ENCODE measurements at regions not wholly inside any gene's neighbourhood (a gene's known extent, or its start where the extent isn't known, plus 50 kb on each side); places are given as distances from the start of the nearest gene placed in this dataset.
"Not testable (repeated sequence)": the region's sequence is repeated elsewhere in the genome, so short reads cannot be mapped to it uniquely, and the experiment has no call there.

DNA sequence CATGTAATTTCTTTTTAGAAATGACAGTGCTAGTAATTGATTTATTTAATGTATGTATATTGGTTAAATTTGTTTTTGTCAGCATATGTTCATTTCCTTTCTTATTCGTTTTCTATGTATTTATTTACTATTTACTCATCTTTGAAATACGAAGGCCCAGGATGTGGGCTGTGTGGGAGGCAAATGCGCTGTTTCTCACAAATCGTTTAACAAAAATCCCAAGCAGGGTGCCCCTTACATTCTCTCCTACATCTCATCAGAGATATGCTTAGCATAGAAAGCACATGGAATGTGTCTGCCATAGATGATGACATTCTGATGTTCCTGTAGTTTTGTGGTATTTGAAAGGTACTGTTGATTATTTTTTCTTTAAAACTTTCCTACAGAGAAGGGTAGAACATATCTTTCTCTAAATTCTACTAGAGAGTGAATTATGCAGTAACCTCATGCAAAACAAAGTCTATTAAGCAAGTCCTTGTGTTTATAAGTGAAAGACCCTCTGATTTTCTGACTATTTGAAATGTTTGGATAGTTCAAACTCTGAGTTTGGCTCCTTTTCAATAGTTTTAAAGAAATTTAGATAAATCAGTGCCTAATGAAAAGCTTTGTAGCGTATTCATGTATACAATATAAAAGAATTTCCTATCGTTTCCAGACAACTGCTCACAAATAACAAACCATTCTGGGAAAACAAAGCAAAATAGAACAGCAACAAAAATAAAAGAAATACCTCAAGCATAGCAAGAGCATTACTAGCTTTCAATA is 111.1 kb upstream of the VGLL3 start:
- no peak for DNase-seq (ENCODE audit: low spot score)

DNA sequence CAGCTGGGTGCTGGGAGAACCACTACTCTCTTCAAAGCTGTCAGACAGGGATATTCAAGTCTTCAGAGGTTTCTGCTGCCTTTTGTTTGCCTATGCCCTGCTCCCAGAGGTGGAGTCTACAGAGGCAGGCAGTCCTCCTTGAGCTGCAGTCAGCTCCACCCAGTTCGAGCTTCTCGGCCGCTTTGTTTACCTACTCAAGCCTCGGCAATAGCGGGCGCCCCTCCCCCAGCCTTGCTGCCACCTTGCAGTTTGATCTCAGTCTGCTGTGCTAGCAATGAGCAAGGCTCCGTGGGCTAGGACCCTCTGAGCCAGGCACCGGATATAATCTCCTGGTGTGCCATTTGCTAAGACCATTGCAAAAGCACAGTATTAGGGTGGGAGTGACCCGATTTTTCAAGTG is 106.8 kb upstream of the VGLL3 start:
- DNase-seq (ENCODE audit: low spot score) = not testable (repeated sequence)

DNA sequence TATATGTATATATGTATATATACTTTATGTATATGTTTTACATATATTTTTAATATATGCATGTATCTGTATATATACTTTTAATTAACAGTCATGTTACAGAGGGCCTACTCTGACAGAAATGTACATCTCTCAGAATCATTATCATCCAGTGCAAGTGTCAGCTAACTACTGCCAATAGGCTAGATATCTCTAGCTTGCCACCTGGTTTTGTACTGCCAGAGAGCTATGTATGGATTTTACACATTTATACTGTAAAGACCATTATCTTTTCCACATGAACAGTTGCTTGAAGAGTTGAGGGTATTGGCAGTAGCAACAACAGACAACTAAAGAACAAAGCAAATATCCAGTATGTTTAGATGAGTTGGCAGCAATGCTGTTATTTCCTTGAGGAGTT is 99.7 kb upstream of the VGLL3 start:
- DNase-seq (ENCODE audit: low spot score) = no peak

DNA sequence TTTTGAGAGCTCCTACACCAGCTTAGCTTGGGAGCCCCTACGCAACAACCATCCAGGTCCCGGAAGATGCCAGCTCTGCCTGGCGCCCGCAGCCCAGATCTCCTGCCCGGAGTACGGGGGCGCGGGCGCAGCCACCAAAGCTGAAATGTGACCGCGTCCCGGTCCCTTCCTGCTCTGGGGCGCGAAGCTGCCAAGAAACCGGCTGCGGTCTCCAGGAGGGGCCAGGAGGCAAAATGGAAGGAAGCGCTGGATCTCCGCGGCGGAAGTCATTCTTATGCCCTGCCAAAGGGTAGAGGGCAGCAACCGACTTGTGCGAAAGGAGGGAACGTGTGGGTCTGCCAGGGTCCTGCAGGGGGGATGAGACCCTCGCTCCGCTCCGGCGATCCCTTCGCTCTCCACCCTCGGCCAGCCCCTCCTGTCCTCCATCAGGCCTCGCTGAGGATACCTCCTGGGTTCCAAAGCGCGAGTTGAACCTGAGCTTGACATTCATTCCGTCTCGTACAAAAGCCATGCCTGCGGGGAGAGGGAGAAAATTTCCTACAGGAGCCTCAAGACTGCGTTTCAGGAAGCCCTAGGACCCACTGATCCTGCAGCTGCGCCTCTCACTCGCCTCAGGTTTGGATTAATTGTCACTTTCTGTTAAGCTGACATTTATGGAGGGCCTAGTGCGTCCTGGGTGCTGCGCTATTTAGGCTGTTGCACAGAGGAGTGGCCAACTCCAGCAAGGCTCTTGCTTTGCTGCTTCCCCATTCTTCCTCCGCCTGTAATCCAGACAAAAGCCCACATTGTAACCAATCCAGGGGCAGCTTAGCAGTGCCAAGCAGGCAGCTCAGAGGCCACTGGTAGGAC is 98.3 kb upstream of the VGLL3 start:
- peak; percentile 74 for DNase-seq (ENCODE audit: low spot score)

- DNase-seq (ENCODE audit: low spot score) = no peak
These were observed 97.6 kb upstream of the VGLL3 start for GRCh38 chr3:87088430-87088992.

- DNase-seq (ENCODE audit: low spot score) = no peak
These were observed 93.9 kb upstream of the VGLL3 start for GRCh38 chr3:87084868-87085267.

GRCh38 chr3:87082796-87083440 is 92.0 kb upstream of the VGLL3 start:
- DNase-seq (ENCODE audit: low spot score) = peak; percentile 37

GRCh38 chr3:87077355-87077754 is 86.4 kb upstream of the VGLL3 start:
- DNase-seq (ENCODE audit: low spot score) = no peak

DNA sequence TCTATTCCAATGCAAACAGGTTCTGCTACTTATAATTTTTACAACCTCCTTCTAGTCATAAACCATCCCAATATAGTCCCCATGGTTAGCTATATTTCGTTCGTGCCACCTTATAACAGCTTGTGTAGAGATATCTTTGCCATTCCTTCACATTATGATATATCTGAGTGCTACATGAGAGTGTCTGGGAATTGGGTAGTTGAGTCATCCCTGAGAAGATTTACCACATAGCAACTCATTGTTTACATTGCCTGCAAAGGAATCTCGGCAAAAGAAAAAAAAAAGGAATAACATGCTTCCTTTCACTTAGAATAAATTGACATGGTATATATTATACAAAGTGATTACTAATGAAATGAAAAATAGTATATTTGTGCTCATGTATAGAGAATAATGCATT is 86.0 kb upstream of the VGLL3 start:
- peak; percentile 21 for DNase-seq (ENCODE audit: low spot score)

GRCh38 chr3:87073496-87074145 is 82.7 kb upstream of the VGLL3 start:
- no peak for DNase-seq (ENCODE audit: low spot score)

DNA sequence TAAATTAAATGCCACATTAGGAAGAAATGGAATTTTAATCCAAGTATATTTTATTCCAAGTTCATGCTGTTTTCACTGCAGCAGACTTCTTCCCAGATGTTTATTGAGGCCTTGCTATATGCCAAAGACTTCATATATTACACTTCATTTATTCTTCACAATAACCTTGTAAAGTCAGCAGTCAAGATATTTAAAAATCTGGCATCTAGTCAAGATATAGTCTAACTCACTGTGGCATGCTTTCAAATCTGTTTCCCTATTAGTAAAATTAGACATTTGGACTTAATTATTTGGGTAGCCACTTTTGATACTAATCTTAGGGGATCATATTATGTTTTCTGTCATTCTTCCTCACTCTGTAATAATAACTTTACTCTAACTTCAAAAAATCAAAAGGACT is 81.5 kb upstream of the VGLL3 start:
- DNase-seq (ENCODE audit: low spot score) = no peak

DNA sequence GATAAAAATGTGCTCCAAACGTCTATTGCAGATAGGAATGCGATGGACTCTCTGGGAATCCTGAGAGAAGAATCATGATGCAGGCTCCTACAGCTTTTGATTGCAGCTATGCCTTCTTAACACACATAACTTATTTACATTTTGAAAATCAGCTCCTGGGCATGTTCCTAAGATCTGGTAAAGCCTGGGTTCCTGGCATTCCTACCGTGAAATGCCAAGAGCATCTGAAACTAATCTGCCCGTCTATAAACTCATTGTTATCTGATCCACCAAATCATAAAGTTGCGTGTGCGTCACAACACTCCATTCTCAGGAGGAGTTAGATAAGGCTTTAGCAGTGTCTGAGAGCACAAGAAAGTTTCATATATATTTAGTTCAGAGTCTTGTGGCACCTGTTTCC is 79.0 kb upstream of the VGLL3 start:
- no peak for DNase-seq (ENCODE audit: low spot score)

- no peak for DNase-seq (ENCODE audit: low spot score)
These were observed 78.1 kb upstream of the VGLL3 start for GRCh38 chr3:87069021-87069420.

DNA sequence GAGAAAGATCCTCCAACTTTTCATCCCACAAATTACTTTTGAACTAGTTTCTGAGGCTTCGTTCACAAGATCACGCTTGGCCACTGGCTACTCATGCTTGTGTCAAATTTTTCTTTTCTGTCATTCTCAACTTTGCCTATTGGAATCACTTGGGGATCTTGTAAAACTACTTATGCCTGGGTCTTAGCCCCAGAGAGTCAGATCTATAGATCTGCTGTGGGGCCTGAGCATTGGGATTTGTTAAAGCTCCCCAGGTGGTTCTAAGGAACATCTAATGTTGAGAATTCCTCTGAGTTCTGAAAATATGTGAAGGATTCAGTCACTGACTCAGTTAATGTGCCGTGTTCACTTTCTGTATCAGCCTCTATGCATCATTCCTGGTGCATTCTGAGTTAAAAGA is 71.7 kb upstream of the VGLL3 start:
- DNase-seq (ENCODE audit: low spot score) = no peak

DNA sequence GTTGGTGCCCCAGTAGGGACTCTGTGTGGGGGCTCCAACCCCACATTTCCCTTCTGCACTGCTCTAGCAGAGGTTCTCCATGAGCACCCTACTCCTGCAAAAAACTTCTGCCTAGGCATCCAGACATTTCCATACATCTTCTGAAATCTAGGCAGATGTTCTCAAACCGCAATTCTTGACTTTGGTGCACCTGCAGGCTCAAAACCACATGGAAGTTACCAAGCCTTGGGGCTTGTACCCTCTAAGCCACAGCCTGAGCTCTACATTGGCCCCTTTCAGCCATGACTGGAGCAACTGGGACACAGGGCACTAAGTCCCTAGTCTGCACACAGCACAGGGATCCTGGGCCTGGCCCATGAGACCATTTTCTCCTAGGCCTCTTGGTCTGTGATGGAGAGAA is 66.5 kb upstream of the VGLL3 start:
- DNase-seq (ENCODE audit: low spot score) = no peak

DNA sequence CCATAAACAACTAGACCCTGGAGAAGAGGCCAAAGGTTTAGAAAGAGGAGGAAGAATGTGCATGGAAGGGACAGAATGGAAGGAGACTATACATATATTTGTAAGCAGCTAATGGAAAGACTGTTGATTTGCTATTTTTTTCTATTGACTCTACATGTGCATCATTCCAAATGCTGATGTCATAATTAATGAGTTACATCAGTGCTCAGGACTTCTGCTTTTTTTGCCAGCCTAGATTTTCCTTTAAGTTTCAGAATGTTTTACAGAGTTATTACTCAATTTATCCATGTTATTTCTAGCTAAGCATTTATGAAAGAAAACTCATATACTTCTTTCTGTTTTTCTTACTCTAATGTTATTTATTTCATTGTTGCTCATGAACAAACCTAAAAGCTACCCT is 62.6 kb upstream of the VGLL3 start:
- DNase-seq (ENCODE audit: low spot score) = no peak

DNA sequence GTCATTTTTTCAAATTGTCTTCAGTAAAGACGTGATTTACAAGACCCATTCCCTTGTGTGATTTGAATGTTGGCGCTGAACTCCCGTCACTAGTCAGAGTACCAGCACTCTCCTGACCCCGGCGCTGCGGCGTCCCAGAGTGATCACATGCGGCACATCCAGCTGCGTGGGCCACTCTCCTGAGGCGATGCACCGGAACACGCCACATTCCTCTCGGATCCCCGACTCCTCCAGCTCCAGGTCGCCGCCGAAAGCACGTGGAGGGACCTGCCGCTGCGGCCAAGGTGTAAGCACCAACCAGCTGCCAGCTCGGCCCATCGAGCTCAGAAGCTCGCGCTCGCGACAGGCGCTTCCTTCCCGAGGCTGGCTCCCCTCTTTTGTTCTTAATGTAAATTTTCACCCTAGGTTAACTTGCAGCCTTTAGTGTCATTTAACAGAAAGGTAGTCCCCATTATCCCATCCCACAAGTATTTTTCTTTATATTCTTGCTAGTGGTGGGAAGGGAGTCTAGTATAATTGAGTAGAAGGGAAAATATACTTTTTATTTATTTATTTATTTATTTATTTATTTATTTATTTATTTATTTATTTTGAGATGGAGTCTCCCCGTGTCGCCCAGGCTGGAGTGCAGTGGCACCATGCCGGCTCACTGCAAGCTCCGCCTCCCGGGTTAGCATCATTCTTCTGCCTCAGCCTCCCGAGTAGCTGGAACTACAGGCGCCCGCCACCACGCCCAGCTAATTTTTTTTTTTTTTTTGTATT is 61.7 kb upstream of the VGLL3 start:
- DNase-seq (ENCODE audit: low spot score) = no peak

DNA sequence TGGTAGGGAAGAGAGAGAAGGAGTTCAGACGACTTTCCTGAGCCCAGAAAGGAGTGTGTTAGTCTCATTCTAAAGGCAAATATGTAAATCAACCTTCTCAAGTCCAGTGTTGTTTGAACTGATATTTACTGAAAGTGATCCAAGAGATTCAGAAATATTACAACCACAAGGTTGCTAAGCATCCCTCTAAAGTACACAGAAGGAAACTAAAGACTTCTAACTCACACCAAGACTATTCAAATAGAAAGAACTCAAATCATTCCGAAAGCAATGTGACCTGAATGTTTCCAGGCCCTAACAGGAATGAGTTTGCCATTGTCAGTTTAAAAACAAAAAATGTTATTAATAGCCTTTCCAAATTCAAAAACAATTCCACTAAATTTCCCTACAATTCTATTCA is 56.9 kb upstream of the VGLL3 start:
- DNase-seq (ENCODE audit: low spot score) = no peak

GRCh38 chr3:87046241-87046640 is 55.3 kb upstream of the VGLL3 start:
- no peak for DNase-seq (ENCODE audit: low spot score)

DNA sequence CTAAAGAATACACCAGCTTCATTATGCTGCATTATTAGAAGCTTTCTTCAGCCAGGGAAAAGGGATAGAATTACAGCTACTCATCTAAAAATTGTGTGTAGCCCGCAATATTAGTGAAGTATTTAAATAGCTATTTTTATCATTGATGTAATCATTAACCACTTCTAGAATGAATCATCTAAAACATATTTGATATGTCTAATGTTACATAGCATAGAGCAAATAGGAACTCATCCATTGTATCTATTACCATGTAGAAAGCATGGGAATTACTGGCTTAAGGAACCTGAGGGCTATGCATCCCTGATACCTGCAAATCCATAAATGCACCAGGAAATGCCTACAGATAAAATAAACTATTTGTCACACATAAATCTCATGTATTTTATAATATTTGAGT is 54.5 kb upstream of the VGLL3 start:
- no peak for DNase-seq (ENCODE audit: low spot score)

GRCh38 chr3:87044846-87045245 is 53.9 kb upstream of the VGLL3 start:
- DNase-seq (ENCODE audit: low spot score) = no peak
